Left lung (tissue), 4 donors: ENCODE measurements at regions not wholly inside any gene's neighbourhood (a gene's known extent, or its start where the extent isn't known, plus 50 kb on each side); places are given as distances from the start of the nearest gene placed in this dataset.

ENCODE experiments used
- ATAC-seq: fragments of 200-7000 bp; cut with Tn5 transposase; one replicate; pipeline ENCODE4 v1.9.1; 2020; ENCODE audit warnings: moderate library complexity
- DNase-seq, 4 donors: peaks; one replicate each; pipeline ENCODE4 v3.0.0-alpha.2; 2013 to 2020
- H3K27ac ChIP-seq, 2 donors: fragments of 200-600 bp; sonication (generic) in 1 of 2; one replicate each; pipeline versions ENCODE4 v1.5.0 to v1.8.0; 2020 to 2021
- H3K27me3 ChIP-seq, 2 donors: fragments of 200-600 bp; sonication (generic) in 1 of 2; one replicate each; pipeline versions ENCODE4 v1.5.0 to v1.8.0; 2020 to 2021
- H3K36me3 ChIP-seq, 2 donors: fragments of 200-600 bp; sonication (generic) in 1 of 2; one replicate each; pipeline versions ENCODE4 v1.5.0 to v1.8.0; 2020 to 2021
- H3K4me1 ChIP-seq, 2 donors: fragments of 200-600 bp; one replicate each; pipeline ENCODE4 v1.8.0; 2021
- H3K4me3 ChIP-seq, 2 donors: fragments of 200-600 bp; sonication (generic) in 1 of 2; one replicate each; pipeline versions ENCODE4 v1.5.0 to v1.8.0; 2020 to 2021; ENCODE audit warnings: mild to moderate bottlenecking in 1 of 2
- H3K9me3 ChIP-seq, 2 donors: fragments of 200-600 bp; sonication (generic) in 1 of 2; one replicate each; pipeline versions ENCODE4 v1.5.0 to v1.8.0; 2020 to 2021
- CTCF ChIP-seq, 2 donors: fragments of 200-600 bp; sonication (generic) in 1 of 2; IDR thresholded peaks; one replicate each; pipeline versions ENCODE4 v1.5.0 to v1.8.0; 2021; ENCODE audit warnings: antibody characterized with exemption in 2 of 2
- intact Hi-C, 2 donors: fragments of 100-400 bp; cut with DNase I; formaldehyde crosslinking; loops; one replicate each; pipeline versions ENCODE4 v1.11.2 to v1.14.2; 2022
- donor health status: DM: no; HTN: yes; CAD: no.
- donor health status: DM: no; HTN: no; CAD: no.

GRCh38 chr2:149990965-149991364 lies 403.4 kb upstream of the MMADHC start:
- ATAC-seq (no peak), DNase-seq (no peak)
- no peaks in the 10 kb centered on the region for H3K27me3 ChIP-seq
- no peak overlapping the region for H3K27ac ChIP-seq
- peaks cover 0 to 5% of the 10 kb centered on the region in 2 donors for H3K4me1 ChIP-seq
- no peaks in the 10 kb centered on the region for H3K9me3 ChIP-seq
- no peak overlapping the region for H3K4me3 ChIP-seq
- TF ChIP-seq CTCF (IDR thresholded peaks at IDR 0.05), result no peak
- no peaks in the 10 kb centered on the region for H3K36me3 ChIP-seq
- intact Hi-C loops, result no loop called here

- no peaks in the 10 kb centered on the region for H3K27me3 ChIP-seq
- no peak for TF ChIP-seq CTCF (IDR thresholded peaks at IDR 0.05)
- peaks cover 0 to 5% of the 10 kb centered on the region in 2 donors for H3K4me1 ChIP-seq
- no peak for DNase-seq
- peak; percentile 63 for ATAC-seq
- no peaks in the 10 kb centered on the region for H3K36me3 ChIP-seq
- H3K9me3 ChIP-seq, result no peaks in the 10 kb centered on the region
- no peak overlapping the region for H3K27ac ChIP-seq
- H3K4me3 ChIP-seq, result no peak overlapping the region
- intact Hi-C loops, result no loop called here
Observed at GRCh38 chr2:149989447-149990063, 402.0 kb upstream of the MMADHC start.

- no peak for ATAC-seq
- Histone ChIP-seq H3K27me3 (no peaks in the 10 kb centered on the region), H3K4me1 (peaks cover 0 to 5% of the 10 kb centered on the region in 2 donors), H3K4me3 (no peak overlapping the region), H3K9me3 (no peaks in the 10 kb centered on the region), H3K27ac (no peak overlapping the region), H3K36me3 (no peaks in the 10 kb centered on the region)
- DNase-seq, result no peak
- intact Hi-C loops, result no loop called here
- no peak for TF ChIP-seq CTCF (IDR thresholded peaks at IDR 0.05)
Observed at GRCh38 chr2:149988361-149988760, 400.8 kb upstream of the MMADHC start.

- Histone ChIP-seq H3K9me3 (peaks cover 0 to 4% of the 10 kb centered on the region in 2 donors), H3K27me3 (no peaks in the 10 kb centered on the region), H3K27ac (no peak overlapping the region), H3K4me1 (peaks cover 0 to 5% of the 10 kb centered on the region in 2 donors), H3K4me3 (no peak overlapping the region), H3K36me3 (no peaks in the 10 kb centered on the region)
- no peak for ATAC-seq
- no peak for TF ChIP-seq CTCF (IDR thresholded peaks at IDR 0.05)
- intact Hi-C loops, result no loop called here
- no peak for DNase-seq
Observed at GRCh38 chr2:149986861-149987260, 399.3 kb upstream of the MMADHC start.

GRCh38 chr2:149984311-149984710 lies 396.7 kb upstream of the MMADHC start:
- Histone ChIP-seq H3K4me3 (no peak overlapping the region), H3K27me3 (no peaks in the 10 kb centered on the region), H3K27ac (no peak overlapping the region), H3K9me3 (peaks cover 0 to 7% of the 10 kb centered on the region in 2 donors), H3K4me1 (no peaks in the 10 kb centered on the region), H3K36me3 (no peaks in the 10 kb centered on the region)
- intact Hi-C loops, result no loop called here
- no peak for TF ChIP-seq CTCF (IDR thresholded peaks at IDR 0.05)
- no peak for ATAC-seq
- no peak for DNase-seq
